Thyroid gland (tissue), 4 donors: ENCODE measurements at regions not wholly inside any gene's neighbourhood (a gene's known extent, or its start where the extent isn't known, plus 50 kb on each side); places are given as distances from the start of the nearest gene placed in this dataset.

Experiments
- CTCF ChIP-seq, 6 experiments: fragments of 200-600 bp in 3 of 6; fragments of 450-650 bp in 3 of 6; sonication (generic) in 3 of 6; IDR thresholded peaks; one replicate each; pipeline ENCODE4 v1.5.1; 2016 to 2019; ENCODE audit warnings: antibody characterized with exemption in 6 of 6, mild to moderate bottlenecking in 2 of 6, inconsistent platforms in 1 of 6, moderate library complexity in 1 of 6
- POLR2A ChIP-seq, 2 donors: fragments of 450-650 bp; IDR thresholded peaks; one replicate each; pipeline ENCODE4 v1.6.1; 2017; ENCODE audit warnings: antibody characterized with exemption in 2 of 2, mild to moderate bottlenecking in 2 of 2, moderate library complexity in 1 of 2

GRCh38 chr5:111902436-111902835 lies 145.4 kb upstream of the NREP start:
- TF ChIP-seq POLR2A (IDR thresholded peaks at IDR 0.05): no peak
- TF ChIP-seq CTCF (IDR thresholded peaks at IDR 0.05): no peak
